Ovary (tissue), 7 donors: ENCODE measurements at regions not wholly inside any gene's neighbourhood (a gene's known extent, or its start where the extent isn't known, plus 50 kb on each side); places are given as distances from the start of the nearest gene placed in this dataset.

ENCODE experiments used
- DNase-seq, 5 donors: peaks; one replicate each; pipeline ENCODE4 v3.0.0-alpha.2; 2019 to 2020
- H3K27ac ChIP-seq, 2 donors: fragments of 200-600 bp; one replicate each; pipeline versions ENCODE4 v1.5.1 to v1.8.0; 2019 to 2022
- H3K27me3 ChIP-seq: fragments of 200-600 bp; one replicate; pipeline ENCODE4 v1.8.0; 2022
- H3K36me3 ChIP-seq: fragments of 200-600 bp; sonication (generic); one replicate; pipeline ENCODE4 v1.5.1; 2019
- H3K4me1 ChIP-seq: one replicate; pipeline ENCODE4 v1.8.1; 2013; ENCODE audit warnings: mild to moderate bottlenecking, moderate library complexity; ENCODE audit not compliant: insufficient read depth
- H3K4me3 ChIP-seq: fragments of 200-600 bp; sonication (generic); one replicate; pipeline ENCODE4 v1.5.1; 2017
- H3K9me3 ChIP-seq, 2 donors: fragments of 200-600 bp in 1 of 2; sonication (generic) in 1 of 2; one replicate each; pipeline versions ENCODE4 v1.5.1 to v1.8.1; 2013 to 2019; ENCODE audit warnings: mild to moderate bottlenecking in 1 of 2, moderate library complexity in 1 of 2
- CTCF ChIP-seq, 3 donors: fragments of 450-650 bp in 2 of 3; fragments of 200-600 bp in 1 of 3; IDR thresholded peaks; one replicate each; pipeline versions ENCODE4 v1.5.1 to v1.8.0; 2016 to 2022; ENCODE audit warnings: antibody characterized with exemption in 3 of 3, mild to moderate bottlenecking in 1 of 3
- EP300 ChIP-seq: sonication (generic); formaldehyde crosslinking; IDR thresholded peaks from one replicate; pipeline ENCODE4 v1.6.1; 2017; ENCODE audit warnings: antibody characterized with exemption
- POLR2A ChIP-seq: fragments of 450-650 bp; IDR thresholded peaks from one replicate; pipeline ENCODE4 v1.6.1; 2017; ENCODE audit warnings: antibody characterized with exemption, mild to moderate bottlenecking, moderate library complexity
- WGBS, 3 donors: extraction: QIAGEN DNeasy Blood & Tissue Kit in 1 of 3; methylation state at CpG; one replicate each; pipeline versions ENCODE4 v1.1.5 to v1.1.7; 2013 to 2017; 5-methylcytosine and 5-hydroxymethylcytosine counted together
- intact Hi-C, 4 donors: fragments of 100-400 bp; cut with DNase I; formaldehyde crosslinking; loops; one replicate each; pipeline versions ENCODE4 v1.11.0 to v1.15.1; 2022 to 2023
- donor health status: DM: no; HTN: no; CAD: no; lungs with moderate emphysema.
- donor health status: DM: no; HTN: no; CAD: no.
- donor health status: Bipolar disorder and iron deficiency.
- donor health status: DM: no; HTN: no; CAD: no.
- donor health status: DM: yes; HTN: yes; CAD: no.

GRCh38 chr10:62742536-62743061, 61.9 kb upstream of the ADO start:
- H3K9me3 ChIP-seq: no peaks in the 10 kb centered on the region
- H3K36me3 ChIP-seq: no peaks in the 10 kb centered on the region
- no peak overlapping the region for H3K4me3 ChIP-seq
- no peaks in the 10 kb centered on the region for H3K4me1 ChIP-seq
- DNase-seq: no peak
- 71 to 75% (median 73%) methylated on average over 6 of the region's 6 CpGs for whole genome bisulfite sequencing, 3 donors
- no peaks in the 10 kb centered on the region for H3K27me3 ChIP-seq
- no peak for TF ChIP-seq POLR2A
- TF ChIP-seq EP300: no peak
- TF ChIP-seq CTCF (IDR thresholded peaks at IDR 0.05): no peak
- intact Hi-C loops: no loop called here
- no peak overlapping the region for H3K27ac ChIP-seq

GRCh38 chr10:62744136-62744535, 60.4 kb upstream of the ADO start:
- H3K4me1 ChIP-seq: no peaks in the 10 kb centered on the region
- no peaks in the 10 kb centered on the region for H3K27me3 ChIP-seq
- no peak overlapping the region for H3K4me3 ChIP-seq
- no peaks in the 10 kb centered on the region for H3K36me3 ChIP-seq
- intact Hi-C loops: no loop called here
- no peak for DNase-seq
- no peaks in the 10 kb centered on the region for H3K9me3 ChIP-seq
- H3K27ac ChIP-seq: no peak overlapping the region
- no peak for TF ChIP-seq EP300
- no peak for TF ChIP-seq POLR2A
- no peak for TF ChIP-seq CTCF (IDR thresholded peaks at IDR 0.05)
- 75 to 76% (median 76%) methylated on average over 3 of the region's 3 CpGs for WGBS, 3 donors

DNA sequence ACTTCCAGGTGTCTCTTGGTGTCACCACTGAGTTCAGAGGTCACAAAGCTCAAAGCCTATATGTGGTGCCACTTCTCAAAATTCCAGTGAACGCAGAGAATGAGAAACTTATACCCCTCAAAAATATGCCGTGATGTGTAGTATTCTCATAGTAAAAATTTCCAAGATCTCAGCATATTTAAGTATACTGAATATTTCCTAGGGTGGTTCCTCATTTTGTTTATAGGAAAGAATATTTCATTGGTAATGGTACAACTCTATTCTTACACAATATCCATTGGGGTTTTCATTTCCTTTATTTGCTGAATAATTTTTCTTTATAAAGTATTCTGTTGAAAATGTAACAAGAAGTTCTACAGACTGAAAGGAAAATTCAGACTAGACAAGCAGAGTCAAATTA, 58.9 kb upstream of the ADO start:
- Histone ChIP-seq H3K27ac (no peak overlapping the region), H3K4me3 (no peak overlapping the region), H3K9me3 (no peaks in the 10 kb centered on the region), H3K36me3 (no peaks in the 10 kb centered on the region), H3K27me3 (no peaks in the 10 kb centered on the region), H3K4me1 (no peaks in the 10 kb centered on the region)
- intact Hi-C loops: no loop called here
- WGBS, 3 donors: 91 to 99% (median 95%) methylated on average over 2 of the region's 2 CpGs
- DNase-seq: no peak
- TF ChIP-seq CTCF (IDR thresholded peaks at IDR 0.05) (no peak), POLR2A (no peak), EP300 (no peak)

DNA sequence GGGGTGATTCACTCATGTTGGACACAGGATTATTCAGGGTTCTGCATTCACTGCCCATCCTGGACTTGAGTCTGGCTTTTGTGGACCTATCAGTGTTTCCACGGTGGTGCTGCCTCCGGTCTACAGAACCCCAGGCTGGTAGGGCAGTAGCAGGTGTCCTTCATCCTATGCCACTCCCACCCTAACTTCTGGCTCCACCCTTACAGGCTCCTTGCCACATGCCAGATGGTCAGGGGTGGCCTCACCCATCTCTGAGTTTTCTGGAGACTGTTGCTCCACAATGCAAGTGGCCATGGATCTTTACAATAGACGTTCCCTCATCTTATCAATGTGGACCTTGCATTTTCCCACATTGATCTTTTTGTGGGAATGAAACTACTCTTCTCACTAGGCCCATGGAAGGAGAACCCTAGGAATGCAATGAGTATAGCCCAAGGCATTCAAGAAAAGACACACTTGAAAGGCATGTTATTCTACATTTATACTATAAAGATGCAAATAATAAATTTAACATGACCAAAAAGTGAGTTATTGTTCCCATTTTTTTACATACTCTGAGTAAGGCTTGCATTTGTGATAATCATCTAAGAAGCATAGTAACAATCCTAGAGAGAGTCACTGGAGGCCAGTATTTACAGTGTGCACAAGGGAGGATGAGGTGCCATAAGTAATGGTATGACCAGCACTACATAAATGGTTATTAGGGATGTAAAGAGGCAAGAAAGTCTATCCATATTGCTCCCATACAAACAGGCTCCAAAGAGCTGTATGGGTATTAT, 57.4 kb upstream of the ADO start:
- intact Hi-C loops: no loop called here
- Histone ChIP-seq H3K36me3 (no peaks in the 10 kb centered on the region), H3K27me3 (no peaks in the 10 kb centered on the region), H3K4me3 (no peak overlapping the region), H3K9me3 (no peaks in the 10 kb centered on the region), H3K4me1 (no peaks in the 10 kb centered on the region), H3K27ac (no peak overlapping the region)
- 92 to 98% (median 95%) methylated on average over 3 of the region's 3 CpGs for WGBS, 3 donors
- DNase-seq: no peak
- TF ChIP-seq CTCF (IDR thresholded peaks at IDR 0.05) (no peak), EP300 (no peak), POLR2A (no peak)
